HG03066 (cell line): ENCODE measurements at regions not wholly inside any gene's neighbourhood (a gene's known extent, or its start where the extent isn't known, plus 50 kb on each side); places are given as distances from the start of the nearest gene placed in this dataset.
"Not testable (repeated sequence)": the region's sequence is repeated elsewhere in the genome, so short reads cannot be mapped to it uniquely, and the experiment has no call there.

Source experiments
- ATAC-seq: cut with Tn5 transposase; IDR thresholded peaks from one replicate; pipeline ENCODE4 v1.9.1; 2021; ENCODE audit warnings: low read depth; ENCODE audit not compliant: unreplicated experiment

DNA sequence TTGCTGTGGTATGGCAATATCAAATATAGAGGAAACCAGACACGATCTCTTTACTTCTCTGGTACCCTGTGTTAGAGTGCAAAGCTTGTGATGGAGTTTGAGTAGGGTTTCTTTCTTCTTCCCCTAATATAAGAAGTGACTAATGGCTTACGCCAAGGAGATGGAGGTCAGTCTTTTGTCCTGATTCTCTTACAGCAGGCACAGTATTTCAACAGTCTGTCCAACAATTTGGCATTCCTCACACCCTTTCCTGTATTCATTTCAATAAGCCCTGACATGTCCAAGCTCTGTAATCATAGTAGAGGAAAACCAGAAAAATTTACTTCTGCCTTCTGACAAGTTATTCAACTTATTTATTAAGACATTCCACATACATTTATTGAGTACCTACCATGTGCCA, 546.2 kb downstream of the TMEM135 start:
- ATAC-seq = no peak

DNA sequence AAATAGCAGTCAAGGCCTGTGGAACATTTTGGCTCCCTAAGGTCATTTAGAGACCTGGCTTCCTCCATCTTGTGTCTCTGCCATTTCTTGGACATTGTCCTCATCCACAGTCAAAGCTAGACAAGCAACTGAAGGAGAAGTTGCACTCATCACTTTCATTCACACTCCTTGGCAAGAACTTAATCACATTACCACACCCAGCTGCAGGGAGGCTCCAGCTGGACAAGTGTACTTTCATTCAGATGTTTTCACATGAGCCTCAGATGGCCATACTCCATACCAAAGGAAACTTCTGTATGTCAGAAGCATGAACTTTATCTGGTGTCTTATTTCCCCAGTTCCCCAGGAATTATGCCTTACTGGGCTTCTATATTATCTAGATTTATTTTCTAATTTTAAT, 537.4 kb downstream of the TMEM135 start:
- no peak for ATAC-seq

DNA sequence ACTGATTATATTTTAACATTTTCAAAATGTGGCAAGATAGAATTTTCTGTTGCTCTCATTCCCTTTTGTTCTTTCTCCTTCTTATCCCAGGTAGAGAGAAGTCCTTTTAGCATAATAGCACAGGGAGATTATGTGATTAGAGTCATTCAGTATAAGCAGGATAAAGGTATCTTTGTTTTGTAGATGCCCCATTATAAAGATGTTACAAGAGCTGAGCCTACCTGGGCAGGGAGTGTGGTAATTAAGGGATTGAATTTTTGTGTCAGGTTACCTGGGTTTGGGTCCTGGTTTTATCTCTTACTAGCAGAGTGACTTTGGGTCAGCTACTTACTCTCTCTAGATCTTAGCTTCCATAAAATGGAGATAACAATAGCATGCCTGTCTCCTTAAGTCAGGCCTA, 536.5 kb downstream of the TMEM135 start:
- ATAC-seq = no peak

DNA sequence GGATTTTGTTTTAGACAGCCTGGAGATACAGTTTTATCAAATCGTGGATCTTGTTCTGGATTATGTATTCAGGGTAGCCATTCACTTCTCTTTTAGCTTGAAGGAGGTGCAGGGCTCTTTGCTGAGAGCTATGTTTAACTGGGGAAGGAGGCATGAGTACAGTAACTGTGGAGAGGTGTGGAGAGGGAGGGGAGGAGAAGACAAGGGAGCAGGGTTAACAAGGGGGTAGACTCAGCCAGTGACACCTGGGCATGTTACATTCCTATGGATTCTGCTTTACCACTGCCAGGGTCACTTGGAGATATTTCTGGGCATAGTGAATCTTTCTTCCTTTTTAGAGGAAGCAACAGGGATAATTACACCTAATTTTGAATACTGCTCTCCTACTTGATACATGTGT, 536.0 kb downstream of the TMEM135 start:
- no peak for ATAC-seq

DNA sequence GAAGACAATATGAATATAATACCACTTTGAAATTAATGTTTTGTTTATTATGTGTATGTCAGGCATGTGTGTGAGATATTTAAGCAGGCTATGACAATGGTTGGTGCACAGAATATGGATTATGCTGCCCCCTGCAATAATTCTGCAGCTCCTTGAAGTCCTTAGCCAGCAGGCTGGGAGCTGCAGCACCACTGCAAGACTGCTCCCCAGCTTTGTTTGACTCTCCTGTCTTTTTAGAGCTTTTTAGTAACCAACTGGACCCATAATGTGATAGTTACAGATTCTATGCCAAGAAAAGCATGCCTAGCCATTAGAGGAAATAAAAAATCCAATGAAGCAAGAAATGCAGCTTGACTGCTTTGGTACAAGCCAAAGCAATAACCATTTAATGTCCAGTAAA, 535.1 kb downstream of the TMEM135 start:
- ATAC-seq = no peak

DNA sequence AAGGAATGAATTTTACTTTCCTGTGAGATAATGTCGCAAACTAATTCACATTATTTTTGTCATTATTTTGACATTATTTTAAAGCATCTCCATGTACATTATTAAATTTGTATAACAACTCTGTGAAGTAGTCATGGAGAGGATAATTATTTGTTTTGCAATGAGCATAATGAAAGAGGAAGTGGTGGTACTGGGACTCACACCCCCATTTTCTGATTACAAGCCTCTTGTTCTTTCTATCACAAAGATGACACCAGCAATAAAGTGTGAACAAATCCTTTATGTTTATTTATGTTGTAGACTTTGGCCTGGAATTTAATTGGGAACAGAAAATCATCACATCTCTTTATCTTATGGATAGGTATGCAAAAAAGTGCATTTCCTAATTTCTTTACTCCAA, 522.6 kb downstream of the TMEM135 start:
- no peak for ATAC-seq

DNA sequence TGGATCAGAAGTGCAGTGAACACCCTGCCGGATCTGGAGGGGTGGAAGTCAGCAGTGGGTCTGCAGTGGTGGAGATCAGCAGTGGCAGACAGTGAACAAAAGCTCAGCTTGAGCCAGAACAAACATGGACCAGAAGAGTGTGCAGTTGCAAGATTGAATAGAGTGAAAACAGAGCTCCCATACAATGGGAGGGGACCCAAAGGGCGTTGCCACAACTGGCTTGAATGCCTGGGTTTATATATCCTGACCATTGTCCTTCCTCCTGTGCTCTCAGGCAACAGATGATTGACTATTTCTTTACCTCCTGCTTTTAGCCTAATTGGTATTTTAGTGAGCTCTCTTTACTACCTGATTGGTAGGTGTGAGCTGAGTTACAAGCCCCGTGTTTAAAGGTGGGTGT, 522.1 kb downstream of the TMEM135 start:
- ATAC-seq = not testable (repeated sequence)

DNA sequence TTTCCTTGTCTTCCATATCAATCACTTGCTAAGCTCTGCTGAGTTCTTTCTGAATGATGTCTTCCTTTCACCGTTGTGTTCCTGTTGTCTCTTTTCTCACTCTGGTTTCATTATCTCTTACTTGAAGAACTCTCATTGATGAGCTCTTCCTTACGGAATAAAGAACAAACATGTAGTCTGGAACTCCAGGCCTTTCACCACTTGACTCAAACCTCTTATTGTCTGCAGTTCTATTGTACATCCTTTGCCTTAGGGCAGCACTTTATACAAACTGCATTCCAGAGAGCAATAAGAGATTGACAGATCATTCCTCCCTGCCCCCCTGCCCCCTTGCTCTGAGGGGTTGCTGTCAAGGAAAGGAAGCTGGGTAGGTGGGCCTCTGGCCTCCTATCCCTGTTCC, 517.4 kb downstream of the TMEM135 start:
- no peak for ATAC-seq

DNA sequence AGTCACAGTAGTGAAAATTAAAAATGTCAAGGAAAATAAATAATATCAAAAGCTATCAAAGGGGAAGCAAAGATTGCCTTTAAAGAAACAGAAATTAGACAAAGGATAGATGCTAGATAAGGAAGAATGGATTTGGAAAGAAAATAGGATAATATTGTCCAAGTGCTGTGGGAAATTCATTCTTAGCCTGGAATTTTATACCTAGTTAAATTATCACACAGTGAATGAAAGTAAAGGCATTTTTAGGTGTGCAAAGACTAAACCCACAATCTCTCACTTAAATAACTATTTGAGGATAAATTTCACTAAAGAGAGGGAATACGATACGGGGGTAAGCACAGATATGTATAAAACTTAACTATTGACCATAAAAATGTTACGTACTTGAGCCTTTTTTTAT, 511.1 kb downstream of the TMEM135 start:
- no peak for ATAC-seq

DNA sequence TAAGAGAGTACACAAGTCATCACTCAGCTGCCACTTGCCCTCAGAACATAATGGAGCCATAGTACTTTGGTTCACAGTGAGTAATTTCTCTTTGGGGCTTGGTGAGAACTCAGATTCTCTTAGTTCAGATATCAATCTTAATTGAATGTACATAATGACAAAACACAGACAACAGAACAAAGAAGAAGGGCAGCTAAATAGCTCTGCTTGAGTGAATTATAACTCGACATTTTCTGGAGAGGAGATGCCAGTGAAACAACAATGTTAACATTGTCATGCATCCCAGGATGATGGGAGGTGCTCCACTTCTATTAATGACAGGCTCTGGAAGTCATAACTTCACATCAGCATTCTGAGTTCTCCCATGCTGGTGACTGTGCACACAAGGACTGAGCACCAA, 508.1 kb downstream of the TMEM135 start:
- ATAC-seq = no peak

DNA sequence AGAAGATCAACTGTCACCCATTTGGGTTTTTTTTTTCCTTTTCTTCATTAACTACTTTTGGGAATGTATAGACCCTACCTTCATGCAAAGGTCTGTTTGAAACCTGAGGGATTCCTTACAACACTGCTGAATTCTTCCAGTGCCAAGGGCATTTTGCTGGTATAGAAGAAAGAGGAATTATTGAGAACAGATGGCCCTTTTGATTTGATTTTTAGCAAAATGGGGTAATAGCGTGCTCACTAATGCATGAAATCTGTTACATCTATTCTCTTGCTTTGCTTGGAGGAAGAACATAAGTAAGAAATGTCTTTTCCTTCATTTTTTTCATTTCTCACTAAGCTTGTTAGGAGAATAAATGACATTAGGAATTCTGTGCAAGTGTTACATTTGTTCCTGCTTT, 501.9 kb downstream of the TMEM135 start:
- no peak for ATAC-seq

DNA sequence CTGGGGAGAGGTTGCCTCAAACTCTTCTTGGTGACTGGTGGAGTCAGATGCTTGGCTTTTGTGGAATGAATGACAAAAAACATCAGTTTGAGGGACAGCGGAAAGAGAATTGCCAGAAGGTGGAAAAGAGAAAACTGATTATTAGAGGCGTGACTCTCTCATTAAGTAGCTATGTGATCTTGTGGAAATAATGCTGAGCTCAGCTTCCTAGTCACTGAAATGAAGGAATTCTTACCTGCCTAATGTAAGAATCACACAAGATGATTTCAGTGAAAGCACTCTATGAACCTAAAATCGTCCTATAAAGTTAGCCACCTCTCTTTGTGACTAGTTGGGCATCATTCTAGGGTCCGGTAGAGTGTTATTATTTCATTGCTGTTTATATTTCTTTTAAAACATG, 498.8 kb downstream of the TMEM135 start:
- ATAC-seq = no peak

DNA sequence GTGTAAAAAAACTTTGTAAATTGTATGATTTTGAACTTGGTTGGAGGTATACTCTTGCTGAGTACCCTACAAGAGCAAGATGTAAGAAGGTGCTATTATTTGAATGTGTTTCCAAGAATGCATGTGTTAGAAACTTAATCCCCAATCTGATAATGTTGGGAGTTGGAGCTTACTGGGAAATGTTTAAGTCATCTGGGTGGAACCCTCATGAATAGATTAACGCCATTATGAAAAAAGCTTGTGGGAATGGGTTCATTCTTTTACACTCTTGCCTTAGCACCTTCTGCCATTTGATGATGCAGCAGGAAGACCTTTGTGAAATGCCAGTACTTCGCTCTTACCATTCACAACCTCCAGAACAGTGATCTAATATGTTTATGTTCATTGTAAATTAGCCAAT, 498.3 kb downstream of the TMEM135 start:
- ATAC-seq = no peak

DNA sequence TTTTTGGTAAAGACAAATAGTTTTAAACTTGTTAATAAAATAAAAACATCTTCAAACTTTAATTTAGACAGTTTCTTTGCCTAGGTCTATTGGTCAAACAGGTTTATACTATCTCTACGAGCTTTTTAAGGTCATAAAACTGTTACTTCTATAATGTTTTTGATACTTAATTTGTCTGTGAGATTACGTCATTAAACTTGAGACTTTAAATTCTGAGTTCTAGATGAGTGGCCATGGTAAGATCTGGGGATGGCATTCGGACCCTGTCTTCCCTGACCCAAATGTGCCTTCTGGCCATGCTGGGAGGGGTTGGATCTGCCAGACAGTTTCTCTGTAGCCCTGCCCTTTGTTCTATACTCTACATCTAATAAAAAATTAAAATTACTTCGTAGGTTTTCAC, 497.8 kb downstream of the TMEM135 start:
- no peak for ATAC-seq

DNA sequence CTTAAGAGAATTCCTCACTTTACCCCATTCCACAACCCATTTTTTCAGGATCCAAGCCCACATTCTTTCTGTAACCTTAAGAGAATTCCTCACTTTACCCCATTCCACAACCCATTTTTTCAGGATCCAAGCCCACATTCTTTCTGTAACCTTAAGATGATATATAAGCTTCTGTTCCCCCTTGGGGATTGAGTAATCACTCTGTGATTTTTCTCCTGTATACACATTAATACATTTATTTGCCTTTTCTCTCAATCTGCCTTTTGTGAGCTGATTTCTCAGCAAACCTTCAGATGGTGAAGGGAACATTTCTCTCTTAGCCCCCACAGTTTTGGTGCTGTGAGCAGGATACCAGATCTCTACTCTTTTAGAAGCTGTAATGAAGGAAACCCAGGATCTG, 494.1 kb downstream of the TMEM135 start:
- ATAC-seq = not testable (repeated sequence)

DNA sequence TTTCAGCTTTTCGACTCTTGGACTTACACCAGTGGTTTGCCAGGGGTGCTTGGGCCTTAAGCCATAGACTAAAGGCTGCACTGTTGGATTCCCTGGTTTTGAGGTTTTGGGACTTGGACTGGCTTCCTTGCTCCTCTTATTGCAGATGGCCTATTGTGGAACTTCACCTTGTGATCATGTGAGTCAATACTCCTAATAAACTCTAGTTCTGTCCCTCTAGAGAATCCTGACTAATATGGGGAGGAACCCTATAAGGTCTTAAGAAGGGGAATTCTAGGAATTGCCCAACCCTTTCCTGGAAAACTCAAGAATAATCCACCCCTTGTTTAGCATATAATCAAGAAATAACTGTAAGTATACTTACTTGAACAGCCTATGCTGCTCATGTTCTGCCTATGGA, 491.8 kb downstream of the TMEM135 start:
- no peak for ATAC-seq

DNA sequence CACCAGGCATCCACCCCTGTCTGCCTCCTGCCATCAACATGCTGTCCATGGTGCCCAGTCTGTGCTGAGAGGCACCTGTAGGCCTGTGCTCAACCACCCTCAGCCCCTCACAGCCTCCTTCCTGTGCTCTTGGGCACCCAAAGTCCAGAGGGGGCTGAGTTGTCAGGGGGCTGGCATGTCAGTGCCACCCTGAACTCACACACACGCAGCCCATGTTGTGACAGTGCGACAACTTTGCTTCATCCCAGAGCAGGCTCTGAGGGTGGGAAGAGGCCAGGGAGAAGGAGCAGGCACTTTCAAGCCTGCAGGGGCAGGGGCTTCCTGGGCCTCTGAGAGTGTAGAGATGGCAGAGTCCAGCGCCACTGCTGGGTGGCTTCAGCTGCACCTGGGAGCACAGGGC, 491.0 kb downstream of the TMEM135 start:
- no peak for ATAC-seq

DNA sequence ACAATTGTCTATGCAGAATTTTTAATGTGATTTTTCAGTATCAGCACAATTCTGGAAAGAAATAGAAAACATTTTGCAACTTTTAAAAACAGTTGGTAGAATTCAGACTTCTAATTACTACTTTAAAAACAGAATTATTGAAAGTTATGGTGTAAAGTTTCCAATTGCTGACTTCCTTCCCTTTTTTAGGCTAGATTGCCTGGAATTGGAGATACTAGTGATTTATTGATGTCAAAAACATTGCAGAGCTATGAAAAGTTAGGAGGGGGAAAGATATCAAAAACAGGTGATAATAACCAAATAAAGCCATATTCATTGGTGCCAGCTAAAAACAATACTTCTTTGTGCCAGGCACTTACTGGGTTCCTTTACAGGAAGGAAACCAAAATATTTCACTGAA, 485.5 kb downstream of the TMEM135 start:
- ATAC-seq = no peak

DNA sequence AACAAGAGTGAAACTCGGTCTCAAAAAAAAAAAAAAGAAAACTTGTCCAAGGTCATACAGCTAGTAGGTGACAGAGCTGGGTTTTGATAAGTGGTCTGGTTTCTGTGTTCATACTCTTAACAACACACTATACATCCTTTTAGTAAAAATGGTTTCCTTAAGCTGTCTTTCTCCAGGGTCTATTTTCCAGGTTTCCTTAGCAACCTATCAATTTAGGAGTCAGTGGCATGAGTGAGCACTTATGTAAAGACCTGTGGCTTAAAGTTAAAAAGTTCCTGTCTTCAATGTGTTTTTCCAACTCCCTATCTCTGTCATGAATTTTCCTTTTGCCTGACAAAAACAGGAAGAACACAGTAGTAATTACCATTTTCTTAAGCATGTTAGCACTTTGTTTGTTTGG, 480.5 kb downstream of the TMEM135 start:
- no peak for ATAC-seq

DNA sequence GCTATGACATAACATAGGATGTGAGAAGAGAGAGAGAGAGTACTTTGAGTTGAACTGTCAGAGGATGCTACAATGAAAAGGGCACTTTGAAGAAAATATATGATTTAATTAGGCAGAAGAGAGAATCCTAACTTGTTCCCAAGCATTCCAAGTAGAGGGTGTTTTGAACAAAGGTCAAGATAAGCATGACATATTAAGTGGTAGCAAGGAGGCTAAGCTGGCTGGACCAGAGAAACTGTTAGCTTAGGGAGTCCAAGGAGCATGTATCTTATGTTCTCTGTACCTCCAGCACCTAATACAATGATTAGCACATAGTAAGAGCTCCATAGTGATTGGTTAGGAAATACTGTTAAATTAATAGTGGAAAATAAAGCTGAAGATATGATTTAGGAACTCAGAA, 479.6 kb downstream of the TMEM135 start:
- ATAC-seq = no peak

DNA sequence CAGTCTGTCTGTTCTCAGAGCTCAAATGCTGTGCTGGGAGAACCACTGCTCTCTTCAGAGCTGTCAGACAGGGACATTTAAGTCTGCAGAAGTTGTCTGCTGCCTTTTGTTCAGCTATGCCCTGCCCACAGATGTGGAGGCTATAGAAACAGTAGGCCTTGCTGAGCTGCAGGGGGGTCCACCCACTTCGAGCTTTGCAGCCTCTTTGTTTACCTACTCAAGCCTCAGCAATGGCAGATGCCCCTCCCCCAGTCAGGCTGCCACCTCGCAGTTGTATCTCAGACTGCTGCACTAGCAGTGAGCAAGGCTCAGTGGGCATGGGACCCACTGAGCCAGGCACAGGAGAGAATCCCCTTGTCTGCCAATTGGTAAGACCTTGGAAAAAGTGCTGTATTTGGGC, 470.0 kb downstream of the TMEM135 start:
- not testable (repeated sequence) for ATAC-seq

DNA sequence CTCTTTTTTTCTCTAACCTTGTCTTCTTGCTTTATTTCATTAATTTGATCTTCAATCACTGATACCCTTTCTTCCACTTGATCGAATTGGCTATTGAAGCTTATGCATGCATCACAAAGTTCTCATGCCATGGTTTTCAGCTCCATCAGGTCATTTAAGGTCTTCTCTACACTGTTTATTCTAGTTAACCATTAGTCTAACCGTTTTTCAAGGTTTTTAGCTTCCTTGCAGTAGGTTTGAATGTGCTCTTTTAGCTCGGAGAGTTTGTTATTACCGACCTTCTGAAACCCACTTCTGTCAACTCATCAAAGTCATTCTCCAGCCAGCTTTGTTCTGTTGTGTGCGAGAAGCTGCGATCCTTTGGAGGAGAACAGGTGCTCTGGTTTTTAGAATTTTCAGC, 469.2 kb downstream of the TMEM135 start:
- not testable (repeated sequence) for ATAC-seq

DNA sequence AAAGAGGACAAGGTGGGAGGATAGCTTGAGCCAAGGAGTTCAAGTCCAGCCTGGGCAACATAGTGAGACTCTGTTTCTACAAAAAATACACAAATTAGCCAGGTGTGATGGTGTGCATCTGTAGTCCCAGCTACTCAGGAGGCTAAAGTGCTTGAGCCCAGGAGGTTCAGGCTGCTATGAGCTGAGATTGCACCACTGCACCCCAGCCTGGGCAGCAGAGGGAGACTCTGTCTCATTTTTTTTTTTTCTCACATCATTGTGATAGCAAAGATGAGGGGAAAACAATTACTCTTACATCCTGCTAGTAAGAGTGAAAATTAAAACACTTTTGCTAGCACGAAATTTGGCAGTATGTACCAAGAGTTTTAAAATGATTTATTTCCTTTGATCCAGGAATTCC, 463.7 kb downstream of the TMEM135 start:
- ATAC-seq = no peak

DNA sequence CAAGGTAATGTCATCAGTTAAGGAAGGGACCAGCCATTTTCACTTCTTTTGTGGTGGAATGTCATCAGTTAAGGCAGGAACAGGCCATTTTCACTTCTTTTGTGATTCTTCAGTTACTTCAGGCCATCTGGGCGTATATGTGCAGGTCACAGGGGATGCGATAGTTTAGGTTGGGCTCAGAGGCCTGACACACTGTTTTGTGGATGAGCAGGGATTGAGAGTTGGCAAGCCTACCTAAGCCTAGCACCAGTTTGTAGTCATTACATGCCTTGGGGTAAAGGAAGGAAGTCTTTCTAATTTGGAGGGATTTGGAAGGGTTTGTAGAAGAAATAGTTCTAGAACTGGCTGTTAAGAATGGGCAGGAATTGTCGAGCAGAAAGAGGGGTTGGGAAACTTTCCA, 457.2 kb downstream of the TMEM135 start:
- not testable (repeated sequence) for ATAC-seq
